ENCODE measurements at regions not wholly inside any gene's neighbourhood (a gene's known extent, or its start where the extent isn't known, plus 50 kb on each side); places are given as distances from the start of the nearest gene placed in this dataset.

DNA sequence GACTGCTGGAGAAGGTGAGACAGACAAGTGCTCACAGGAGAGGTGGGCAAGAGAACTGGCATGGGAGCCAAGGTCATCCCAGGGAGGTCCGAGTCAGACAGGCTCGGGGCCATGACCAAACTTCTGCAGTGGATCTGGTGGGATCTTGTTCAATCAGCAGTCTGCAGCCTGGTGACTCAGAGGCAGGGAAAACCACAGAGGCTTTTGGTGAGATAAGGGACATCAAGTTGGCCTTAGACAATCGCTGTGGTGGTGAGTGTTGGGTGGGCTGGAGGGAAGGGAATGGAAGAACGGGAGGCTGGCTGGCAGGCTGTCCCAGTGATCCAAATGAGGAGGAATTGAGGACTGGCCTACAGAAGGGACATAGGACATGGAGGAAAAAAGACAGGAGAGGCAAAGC lies 123.8 kb downstream of the TMEM174 start:
- DNase-seq = no peak
- Mint-ChIP-seq H3K4me1 (peaks cover 16% of the 10 kb centered on the region), H3K4me3 (no peak overlapping the region), H3K27ac (no peak overlapping the region), H3K36me3 (ENCODE audit: low read depth) (peaks cover 10% of the 10 kb centered on the region), H3K27me3 (peaks cover 90% of the 10 kb centered on the region)
- H3K9me3 ChIP-seq (ENCODE audit: control insufficient read depth, low read length, poor library complexity, severe bottlenecking) = no peaks in the 10 kb centered on the region
- no peak for ATAC-seq

DNA sequence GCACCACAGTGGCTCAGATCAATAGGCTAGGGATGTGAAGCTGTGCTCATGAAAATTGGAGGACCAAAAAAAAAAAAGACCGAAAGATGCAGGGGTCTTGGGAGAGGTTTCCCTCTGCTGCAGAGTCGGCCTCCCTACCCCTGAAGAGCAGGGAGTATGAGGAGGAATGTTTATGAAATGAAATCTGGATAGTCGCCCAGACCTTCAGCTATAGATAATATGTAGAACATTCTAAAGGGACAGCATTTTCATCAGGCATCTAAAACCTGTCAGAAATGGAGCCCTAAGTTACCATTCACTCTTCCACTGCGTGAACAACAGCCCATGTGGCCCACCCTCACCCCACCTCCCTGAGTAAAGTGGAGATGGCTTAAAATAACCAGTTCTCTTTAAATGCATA lies 122.9 kb downstream of the TMEM174 start:
- H3K9me3 ChIP-seq (ENCODE audit: control insufficient read depth, low read length, poor library complexity, severe bottlenecking) = no peaks in the 10 kb centered on the region
- Mint-ChIP-seq H3K27ac (no peak overlapping the region), H3K4me1 (peaks cover 16% of the 10 kb centered on the region), H3K36me3 (ENCODE audit: low read depth) (peaks cover 10% of the 10 kb centered on the region), H3K27me3 (peaks cover 90% of the 10 kb centered on the region), H3K4me3 (no peak overlapping the region)
- DNase-seq = no peak
- no peak for ATAC-seq

DNA sequence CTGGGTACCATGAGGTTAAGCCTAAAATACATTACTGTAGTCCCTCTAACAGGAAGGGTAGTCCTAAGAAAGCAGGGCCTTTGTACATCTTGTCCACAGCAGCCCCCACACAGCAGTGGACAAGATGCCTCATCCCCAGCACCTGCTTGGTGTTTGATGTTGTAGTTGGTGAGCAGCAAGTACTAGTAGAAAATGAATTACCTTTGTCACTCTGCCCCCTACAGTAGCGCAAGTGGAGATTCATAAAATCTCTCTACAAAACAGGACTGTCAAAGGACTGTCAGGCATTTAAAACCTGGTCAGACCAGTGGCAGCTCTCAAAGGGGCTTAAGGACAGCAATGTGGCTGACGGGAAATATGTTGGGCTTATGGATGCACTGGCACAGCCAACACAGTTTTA lies 122.5 kb downstream of the TMEM174 start:
- peaks cover 8% of the 10 kb centered on the region for H3K36me3 Mint-ChIP-seq (ENCODE audit: low read depth)
- ATAC-seq (no peak), DNase-seq (no peak)
- H3K4me1 Mint-ChIP-seq = peaks cover 12% of the 10 kb centered on the region
- no peaks in the 10 kb centered on the region for H3K9me3 ChIP-seq (ENCODE audit: control insufficient read depth, low read length, poor library complexity, severe bottlenecking)
- H3K4me3 Mint-ChIP-seq = no peak overlapping the region
- no peak overlapping the region for H3K27ac Mint-ChIP-seq
- H3K27me3 Mint-ChIP-seq = peaks cover 90% of the 10 kb centered on the region

DNA sequence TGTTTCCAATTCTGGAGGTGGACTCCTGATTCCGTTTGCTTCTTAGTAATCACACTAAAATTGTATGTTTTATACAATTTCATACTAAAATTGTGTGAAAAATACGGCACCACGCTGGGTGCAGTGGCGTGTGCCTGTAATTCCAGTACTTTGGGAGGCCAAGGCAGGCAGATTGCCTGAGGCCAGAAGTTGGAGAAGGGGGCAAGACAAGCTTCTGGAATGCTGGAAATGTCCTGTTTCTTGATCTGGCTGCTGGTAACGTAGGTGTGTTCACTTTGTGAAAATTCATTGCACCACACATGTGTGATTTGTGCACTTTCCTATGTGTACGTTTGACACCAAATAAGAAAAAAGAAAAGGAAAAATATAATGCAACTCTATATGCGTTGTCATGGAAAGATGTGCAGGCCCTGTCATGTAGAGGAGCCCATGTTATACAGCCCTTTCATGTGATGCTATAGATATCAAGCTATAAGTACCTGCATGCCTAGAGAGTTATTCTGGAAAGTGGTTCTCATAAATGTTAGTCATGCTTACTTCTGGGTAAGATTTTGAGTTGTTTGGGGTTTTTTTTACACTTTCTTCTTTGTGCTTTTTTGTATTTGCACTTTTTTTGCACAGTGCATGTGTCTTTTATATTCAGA lies 119.9 kb downstream of the TMEM174 start:
- Mint-ChIP-seq H3K27me3 (peaks cover 90% of the 10 kb centered on the region), H3K27ac (no peak overlapping the region), H3K36me3 (ENCODE audit: low read depth) (peaks cover 2% of the 10 kb centered on the region), H3K4me3 (no peak overlapping the region), H3K4me1 (no peaks in the 10 kb centered on the region)
- no peak for ATAC-seq
- no peaks in the 10 kb centered on the region for H3K9me3 ChIP-seq (ENCODE audit: control insufficient read depth, low read length, poor library complexity, severe bottlenecking)
- no peak for DNase-seq

DNA sequence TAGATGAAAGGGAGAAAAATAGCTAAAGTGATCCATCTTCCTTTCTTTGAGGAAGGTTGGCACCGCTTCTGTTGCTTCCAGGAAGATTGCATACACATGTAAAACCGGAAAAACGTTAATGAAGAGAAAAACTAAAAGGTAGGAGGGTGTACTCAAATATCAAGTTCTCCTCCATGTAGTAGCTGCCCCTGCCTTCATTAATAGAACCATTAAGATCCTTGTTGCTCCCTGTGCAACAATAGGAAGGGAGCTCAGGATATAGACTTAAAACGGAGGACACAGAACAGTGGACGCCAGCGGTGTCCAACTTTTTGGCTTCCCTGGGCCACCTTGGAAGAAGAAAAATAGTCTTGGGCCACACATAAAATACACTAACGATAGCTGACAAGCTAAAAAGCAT lies 118.9 kb downstream of the TMEM174 start:
- ATAC-seq (no peak), DNase-seq (no peak)
- Mint-ChIP-seq H3K4me3 (no peak overlapping the region), H3K27ac (no peak overlapping the region), H3K27me3 (peaks cover 80% of the 10 kb centered on the region), H3K4me1 (no peaks in the 10 kb centered on the region), H3K36me3 (ENCODE audit: low read depth) (peaks cover 2% of the 10 kb centered on the region)
- no peaks in the 10 kb centered on the region for H3K9me3 ChIP-seq (ENCODE audit: control insufficient read depth, low read length, poor library complexity, severe bottlenecking)

DNA sequence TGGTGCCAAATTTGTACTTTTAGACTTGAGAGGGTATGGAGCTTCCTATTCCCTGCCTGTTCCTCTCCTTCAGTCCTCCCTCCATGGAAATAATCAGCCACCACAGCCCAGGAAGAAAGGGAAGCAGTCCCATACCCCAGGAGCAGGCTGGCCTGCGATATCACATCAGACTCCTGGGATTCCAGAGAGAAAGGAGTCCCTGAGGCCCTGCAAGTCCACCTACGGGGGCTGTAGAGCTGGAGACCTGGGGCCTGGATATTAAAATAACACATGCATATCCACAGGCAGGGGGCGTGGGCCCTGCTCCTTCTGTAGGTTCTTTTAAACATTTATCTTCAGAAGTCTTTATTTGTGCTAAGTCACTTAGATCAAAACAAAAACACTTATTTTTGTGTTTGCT lies 117.2 kb downstream of the TMEM174 start:
- ATAC-seq (no peak), DNase-seq (no peak)
- no peak overlapping the region for H3K27ac Mint-ChIP-seq
- no peaks in the 10 kb centered on the region for H3K9me3 ChIP-seq (ENCODE audit: control insufficient read depth, low read length, poor library complexity, severe bottlenecking)
- no peaks in the 10 kb centered on the region for H3K4me1 Mint-ChIP-seq
- H3K36me3 Mint-ChIP-seq (ENCODE audit: low read depth) = no peaks in the 10 kb centered on the region
- no peak overlapping the region for H3K4me3 Mint-ChIP-seq
- peaks cover 65% of the 10 kb centered on the region for H3K27me3 Mint-ChIP-seq

DNA sequence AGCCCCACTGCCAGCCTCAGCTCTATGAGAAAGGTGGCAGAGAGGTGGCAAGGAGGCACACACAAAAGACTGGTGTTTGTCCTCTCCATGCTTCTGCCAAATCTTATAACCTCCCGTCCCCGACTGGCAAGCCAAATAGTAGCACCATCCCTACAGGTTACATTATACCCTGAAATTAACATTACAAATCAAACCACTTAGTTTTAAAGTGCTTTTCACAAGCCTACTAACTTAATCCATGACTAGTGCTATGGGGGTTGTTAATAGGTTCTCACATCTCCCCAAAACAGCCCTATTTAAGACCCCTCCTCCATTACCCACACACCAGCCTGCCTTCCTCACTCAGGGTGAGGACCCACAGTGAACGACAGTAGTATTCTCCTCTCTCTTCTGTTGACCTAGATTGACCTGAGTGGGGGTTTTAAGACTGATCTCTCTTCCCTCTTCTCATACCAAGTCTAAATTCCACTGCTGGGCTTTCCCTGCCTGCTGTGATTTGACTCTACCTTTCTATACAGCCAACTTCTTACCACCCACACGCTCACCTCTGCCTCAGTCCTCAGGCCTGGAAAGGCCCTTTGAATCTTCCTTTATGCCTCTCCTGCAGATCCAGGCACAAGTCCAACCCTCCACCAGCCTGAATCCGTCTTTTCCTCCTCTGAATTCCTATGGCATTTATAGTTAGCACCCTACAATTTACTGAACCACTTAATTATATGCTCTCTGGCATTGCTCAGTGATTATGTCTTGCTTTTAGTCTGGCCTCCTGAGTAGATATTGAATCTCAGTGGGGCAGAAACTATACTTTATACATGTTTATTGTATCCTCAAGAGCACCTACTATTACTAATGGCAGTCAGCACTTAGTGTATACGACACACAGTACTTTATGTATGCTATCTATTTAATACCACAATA lies 116.1 kb downstream of the TMEM174 start:
- ATAC-seq (no peak), DNase-seq (no peak)
- Mint-ChIP-seq H3K4me3 (no peak overlapping the region), H3K36me3 (ENCODE audit: low read depth) (no peaks in the 10 kb centered on the region), H3K27ac (no peak overlapping the region), H3K4me1 (no peaks in the 10 kb centered on the region), H3K27me3 (peaks cover 66% of the 10 kb centered on the region)
- H3K9me3 ChIP-seq (ENCODE audit: control insufficient read depth, low read length, poor library complexity, severe bottlenecking) = no peaks in the 10 kb centered on the region

DNA sequence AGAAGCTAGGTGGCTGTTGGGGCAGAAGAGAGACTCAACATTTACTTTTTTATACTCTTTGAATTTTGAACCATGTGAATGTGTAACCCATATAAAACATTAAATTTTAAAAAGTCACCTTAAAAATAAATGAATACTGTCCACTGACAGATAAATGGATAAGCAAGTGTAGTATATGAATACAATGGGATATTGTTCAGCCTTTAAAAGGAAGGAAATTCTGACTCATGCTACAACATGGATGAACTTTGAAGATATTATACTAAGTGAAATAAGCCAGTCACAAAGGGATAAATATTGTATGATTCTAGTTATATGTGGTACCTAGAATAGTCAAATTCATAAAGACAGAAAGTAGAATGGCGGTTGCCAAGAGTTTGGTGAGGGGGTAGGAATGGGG lies 113.9 kb downstream of the TMEM174 start:
- Mint-ChIP-seq H3K27ac (no peak overlapping the region), H3K27me3 (peaks cover 64% of the 10 kb centered on the region), H3K36me3 (ENCODE audit: low read depth) (no peaks in the 10 kb centered on the region), H3K4me1 (no peaks in the 10 kb centered on the region), H3K4me3 (no peak overlapping the region)
- no peak for ATAC-seq
- H3K9me3 ChIP-seq (ENCODE audit: control insufficient read depth, low read length, poor library complexity, severe bottlenecking) = no peaks in the 10 kb centered on the region
- no peak for DNase-seq

DNA sequence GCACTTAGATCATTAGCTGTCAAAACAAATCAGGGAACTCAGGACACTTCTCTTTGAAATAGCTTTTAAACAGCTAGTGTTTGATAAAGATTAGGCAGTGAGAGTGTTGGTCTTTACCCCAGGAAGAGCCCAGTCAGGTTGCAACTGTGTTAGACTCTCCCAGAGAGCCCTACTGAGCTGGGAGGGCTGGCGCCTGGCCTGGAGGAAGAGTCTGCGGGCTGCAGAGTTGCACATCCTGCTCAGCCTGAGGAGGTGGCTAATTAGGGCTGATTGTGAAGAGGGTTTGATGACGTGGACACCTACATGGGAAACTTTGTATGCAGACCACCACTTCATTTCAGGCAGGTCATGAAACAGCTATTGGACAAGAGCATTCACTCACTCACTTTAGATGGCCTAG lies 112.0 kb downstream of the TMEM174 start:
- no peak for ATAC-seq
- H3K36me3 Mint-ChIP-seq (ENCODE audit: low read depth) = no peaks in the 10 kb centered on the region
- H3K4me1 Mint-ChIP-seq = no peaks in the 10 kb centered on the region
- no peak for DNase-seq
- H3K27me3 Mint-ChIP-seq = peaks cover 61% of the 10 kb centered on the region
- H3K4me3 Mint-ChIP-seq = no peak overlapping the region
- H3K9me3 ChIP-seq (ENCODE audit: control insufficient read depth, low read length, poor library complexity, severe bottlenecking) = no peaks in the 10 kb centered on the region
- no peak overlapping the region for H3K27ac Mint-ChIP-seq

DNA sequence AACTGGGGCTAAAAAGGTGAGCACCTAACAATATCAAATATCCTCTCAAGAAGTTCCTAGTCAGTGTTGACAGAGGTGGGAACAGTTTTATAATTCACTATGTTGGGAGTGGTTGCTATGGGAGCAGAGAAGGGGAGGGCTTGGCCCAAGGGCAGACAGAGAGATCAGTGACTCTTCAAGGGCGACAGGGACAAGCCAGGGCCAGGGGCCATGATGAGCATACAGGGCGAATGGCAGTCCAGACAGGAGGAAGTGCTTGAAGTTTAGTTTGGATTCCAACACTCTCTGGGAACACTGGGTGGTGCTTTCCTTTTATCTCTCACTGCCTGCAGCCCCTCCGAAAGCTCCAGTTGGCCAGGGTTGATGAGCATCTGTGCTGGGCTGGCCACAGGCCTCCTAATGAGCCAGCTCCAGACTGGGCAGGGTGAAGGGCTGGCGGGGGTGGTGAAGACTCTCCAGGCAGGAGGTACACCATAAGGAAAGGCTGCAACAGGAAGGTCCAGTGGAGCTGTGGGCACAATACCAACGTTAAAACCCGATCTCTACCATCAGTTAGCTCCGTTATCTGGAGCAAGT lies 111.3 kb downstream of the TMEM174 start:
- Mint-ChIP-seq H3K27ac (no peak overlapping the region), H3K4me1 (no peaks in the 10 kb centered on the region), H3K36me3 (ENCODE audit: low read depth) (no peaks in the 10 kb centered on the region), H3K4me3 (no peak overlapping the region), H3K27me3 (peaks cover 63% of the 10 kb centered on the region)
- ATAC-seq = no peak
- no peaks in the 10 kb centered on the region for H3K9me3 ChIP-seq (ENCODE audit: control insufficient read depth, low read length, poor library complexity, severe bottlenecking)
- DNase-seq = no peak

DNA sequence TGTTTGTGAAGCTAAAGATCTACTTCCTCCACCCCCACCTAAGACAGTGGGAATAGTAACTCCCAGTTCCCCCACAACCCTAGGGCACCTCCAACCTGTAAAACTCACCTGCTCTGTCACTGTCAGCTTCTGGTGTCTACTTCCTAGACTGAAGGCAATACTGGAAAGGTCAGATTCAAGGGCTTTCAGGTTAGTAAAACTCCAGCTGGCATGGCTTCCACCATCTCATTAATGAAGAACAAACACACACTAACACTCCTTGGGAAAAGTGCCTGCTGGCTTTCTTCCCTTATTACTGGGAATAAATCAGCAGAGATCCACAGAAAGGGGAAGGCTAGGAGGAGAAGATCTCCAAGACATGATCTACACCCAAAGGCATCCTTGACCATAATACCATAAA lies 109.9 kb downstream of the TMEM174 start:
- H3K27ac Mint-ChIP-seq = no peak overlapping the region
- DNase-seq = no peak
- no peak for ATAC-seq
- no peak overlapping the region for H3K4me3 Mint-ChIP-seq
- H3K9me3 ChIP-seq (ENCODE audit: control insufficient read depth, low read length, poor library complexity, severe bottlenecking) = no peaks in the 10 kb centered on the region
- peaks cover under 1% of the 10 kb centered on the region for H3K36me3 Mint-ChIP-seq (ENCODE audit: low read depth)
- H3K4me1 Mint-ChIP-seq = no peaks in the 10 kb centered on the region
- peaks cover 61% of the 10 kb centered on the region for H3K27me3 Mint-ChIP-seq

DNA sequence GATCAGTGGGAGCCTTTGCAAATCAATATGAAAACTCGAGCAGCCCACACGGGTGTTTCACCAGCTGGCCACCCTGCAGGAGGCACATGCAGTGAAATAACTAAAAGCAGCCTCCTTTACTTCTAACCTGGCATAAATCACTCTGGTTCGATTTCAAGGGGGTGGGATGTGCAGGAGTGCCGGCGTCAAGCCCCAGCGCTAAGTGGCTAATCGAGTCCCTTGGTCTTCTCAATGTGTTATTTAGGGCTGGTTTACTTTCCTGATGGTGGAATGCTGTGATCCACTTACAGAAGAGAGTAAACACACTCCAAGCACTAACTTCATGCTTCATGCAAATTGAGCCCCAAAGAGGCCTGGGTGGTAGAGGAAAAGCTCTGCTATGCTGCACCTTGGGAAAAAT lies 109.4 kb downstream of the TMEM174 start:
- Mint-ChIP-seq H3K36me3 (ENCODE audit: low read depth) (peaks cover 2% of the 10 kb centered on the region), H3K4me1 (no peaks in the 10 kb centered on the region), H3K4me3 (no peak overlapping the region), H3K27me3 (peaks cover 67% of the 10 kb centered on the region), H3K27ac (no peak overlapping the region)
- no peak for DNase-seq
- H3K9me3 ChIP-seq (ENCODE audit: control insufficient read depth, low read length, poor library complexity, severe bottlenecking) = no peaks in the 10 kb centered on the region
- ATAC-seq = no peak

DNA sequence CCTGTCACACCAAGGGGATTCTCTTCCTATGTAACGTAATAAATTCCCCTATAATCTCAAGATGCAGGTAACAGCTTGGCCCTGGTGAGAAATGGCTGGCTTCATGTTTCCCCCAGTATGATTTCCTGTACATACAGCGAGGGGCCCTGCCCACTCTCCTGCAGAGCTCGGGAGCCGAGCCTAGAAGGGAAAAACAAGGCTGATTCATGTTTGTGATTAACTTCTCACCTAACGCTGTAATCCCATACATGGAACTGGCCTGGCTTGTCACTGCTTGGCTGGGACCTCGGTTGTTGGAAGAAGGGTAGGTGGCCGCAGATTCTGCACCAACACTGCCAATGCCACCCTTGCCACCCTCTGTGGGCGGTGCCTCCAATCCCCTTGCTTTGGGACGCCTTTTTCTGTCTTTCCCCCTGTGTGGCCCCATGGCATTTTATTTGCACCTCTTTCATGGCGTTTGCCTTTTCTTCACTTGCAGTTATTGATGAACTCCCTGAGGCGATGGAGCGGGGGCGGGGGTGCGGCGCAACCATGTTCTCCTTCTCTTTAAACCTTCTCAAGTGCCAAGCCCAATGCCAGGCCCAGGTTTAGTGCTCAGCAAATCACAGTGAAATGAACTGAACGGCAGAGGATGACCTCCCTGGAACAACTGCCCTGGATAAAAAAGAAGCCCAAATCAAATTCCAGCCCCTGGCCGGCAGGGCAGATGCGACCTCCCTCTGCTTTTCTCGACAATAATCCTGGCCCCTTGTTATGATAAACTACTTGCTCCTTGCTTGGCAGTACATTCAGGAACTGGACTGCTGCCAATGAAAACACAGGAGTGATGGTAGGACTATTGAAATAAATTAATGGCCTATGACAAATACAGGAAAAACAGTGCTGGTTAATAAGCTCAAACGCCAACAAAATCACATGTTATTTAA lies 108.1 kb downstream of the TMEM174 start:
- H3K4me3 Mint-ChIP-seq = no peak overlapping the region
- peaks cover 78% of the 10 kb centered on the region for H3K27me3 Mint-ChIP-seq
- no peak overlapping the region for H3K27ac Mint-ChIP-seq
- no peak for DNase-seq
- no peaks in the 10 kb centered on the region for H3K4me1 Mint-ChIP-seq
- no peak for ATAC-seq
- H3K9me3 ChIP-seq (ENCODE audit: control insufficient read depth, low read length, poor library complexity, severe bottlenecking) = no peaks in the 10 kb centered on the region
- H3K36me3 Mint-ChIP-seq (ENCODE audit: low read depth) = peaks cover 2% of the 10 kb centered on the region

Data from T-helper 17 cell (primary cell).